B cell (primary cell): ENCODE measurements at regions not wholly inside any gene's neighbourhood (a gene's known extent, or its start where the extent isn't known, plus 50 kb on each side); places are given as distances from the start of the nearest gene placed in this dataset.

Source experiments
- ATAC-seq: fragments of 200-7000 bp; cut with Tn5 transposase; one replicate; pipeline ENCODE4 v1.10.0; 2021; ENCODE audit warnings: low read depth, mild to moderate bottlenecking, moderate number of reproducible peaks, moderate library complexity
- CTCF ChIA-PET: fragments of 350-600 bp; sonication (Branson Sonifier 250); formaldehyde crosslinking; loops from one replicate; lab custom pipeline; 2021; ENCODE audit warnings: antibody characterized with exemption, inconsistent platforms; lab: Charles Lee
- POLR2A ChIA-PET: fragments of 350-600 bp; sonication (Branson Sonifier 250); formaldehyde crosslinking; loops from one replicate; lab custom pipeline; 2021; ENCODE audit warnings: antibody characterized with exemption; lab: Charles Lee
- DNase-seq: peaks from one replicate; pipeline ENCODE4 v3.0.0; 2013
- H2AFZ ChIP-seq: 2 replicates; pipeline ENCODE4 v1.6.1; 2012; ENCODE audit warnings: mild to moderate bottlenecking, low read depth, low read length; ENCODE audit not compliant: insufficient read depth, poor library complexity, severe bottlenecking
- H3K27ac ChIP-seq, 2 donors: 1 replicate in 1 of 2; 2 replicates in 1 of 2; pipeline ENCODE4 v1.5.1; 2012 to 2013; ENCODE audit warnings: low read length in 2 of 2, mild to moderate bottlenecking in 2 of 2, moderate library complexity in 1 of 2
- H3K27me3 ChIP-seq, 4 experiments: fragments of 200-600 bp in 1 of 4; sonication (generic) in 1 of 4; replicated peaks in 1 of 4; 1 replicate in 2 of 4; 2 replicates in 2 of 4; pipeline versions ENCODE4 v1.6.1 to v1.7.0; 2013 to 2016; ENCODE audit warnings: low read length in 3 of 4, mild to moderate bottlenecking in 2 of 4, mixed read lengths in 1 of 4, moderate library complexity in 1 of 4; ENCODE audit not compliant: insufficient read depth in 4 of 4, control insufficient read depth in 3 of 4; ENCODE audit errors: control extremely low read depth in 1 of 4
- H3K36me3 ChIP-seq, 2 experiments: replicated peaks in 1 of 2; 1 replicate in 1 of 2; 2 replicates in 1 of 2; pipeline versions ENCODE4 v1.6.1 to v1.7.1; 2013; ENCODE audit warnings: low read length in 1 of 2; ENCODE audit not compliant: insufficient read depth in 2 of 2, control insufficient read depth in 1 of 2; ENCODE audit errors: control extremely low read depth in 1 of 2, extremely low read depth in 1 of 2
- H3K4me1 ChIP-seq, 2 donors: fragments of 200-600 bp in 1 of 2; sonication (generic) in 1 of 2; 1 replicate in 1 of 2; 2 replicates in 1 of 2; pipeline versions ENCODE4 v1.5.1 to v1.6.1; 2013 to 2017; ENCODE audit warnings: low read length in 2 of 2; ENCODE audit not compliant: control insufficient read depth in 2 of 2, insufficient read depth in 2 of 2
- H3K4me2 ChIP-seq: replicated peaks from 2 replicates; pipeline ENCODE3; 2012; ENCODE audit warnings: mild to moderate bottlenecking, low read depth, low read length; ENCODE audit not compliant: poor library complexity, severe bottlenecking
- H3K4me3 ChIP-seq, 5 experiments: fragments of 200-600 bp in 1 of 5; sonication (generic) in 1 of 5; 1 replicate in 3 of 5; 2 replicates in 2 of 5; pipeline versions ENCODE4 v1.5.1 to v1.7.0; 2011 to 2016; ENCODE audit warnings: low read length in 4 of 5, mild to moderate bottlenecking in 4 of 5, low read depth in 2 of 5, control low read depth in 1 of 5, moderate library complexity in 1 of 5; ENCODE audit not compliant: insufficient read depth in 1 of 5; ENCODE audit errors: control extremely low read depth in 1 of 5, extremely low read depth in 1 of 5
- H3K79me2 ChIP-seq: fragments of 200-600 bp; sonication (generic); one replicate; pipeline ENCODE4 v1.6.0; 2016; ENCODE audit warnings: low read length; ENCODE audit not compliant: control insufficient read depth, insufficient read depth
- H3K9ac ChIP-seq: fragments of 200-600 bp; sonication (generic); 2 replicates; pipeline ENCODE4 v1.6.1; 2017; ENCODE audit warnings: mild to moderate bottlenecking, low read length, moderate library complexity
- H3K9me3 ChIP-seq, 3 donors: one replicate each; pipeline versions ENCODE4 v1.6.1 to v1.7.1; 2013; ENCODE audit warnings: low read length in 2 of 3; ENCODE audit not compliant: control insufficient read depth in 2 of 3, insufficient read depth in 1 of 3; ENCODE audit errors: control extremely low read depth in 1 of 3
- H4K20me1 ChIP-seq: 2 replicates; pipeline ENCODE4 v1.6.0; 2012; ENCODE audit warnings: mild to moderate bottlenecking, low read length; ENCODE audit not compliant: insufficient read depth, control insufficient read depth, poor library complexity, severe bottlenecking
- H3K27ac Mint-ChIP-seq: one replicate; pipeline ENCODE4 v1.8.0; 2021; ENCODE audit warnings: mixed read lengths
- H3K27me3 Mint-ChIP-seq: one replicate; pipeline ENCODE4 v1.8.0; 2021; ENCODE audit warnings: mixed read lengths
- H3K4me1 Mint-ChIP-seq: one replicate; pipeline ENCODE4 v1.8.0; 2021; ENCODE audit warnings: mixed read lengths
- H3K4me3 Mint-ChIP-seq: one replicate; pipeline ENCODE4 v1.8.0; 2021; ENCODE audit warnings: mixed read lengths
- H3K9me3 Mint-ChIP-seq: one replicate; pipeline ENCODE4 v1.8.0; 2022; ENCODE audit warnings: mixed read lengths; ENCODE audit not compliant: insufficient read depth
- EZH2 ChIP-seq: IDR thresholded peaks from 2 replicates; pipeline ENCODE4 v1.6.1; 2012; ENCODE audit warnings: borderline replicate concordance, low read depth, mild to moderate bottlenecking, moderate library complexity, low read length; ENCODE audit not compliant: insufficient read depth, poor library complexity, severe bottlenecking
- WGBS: methylation state at CpG from one replicate; pipeline ENCODE4 v1.1.5; 2013; ENCODE audit warnings: missing lambda C conversion rate; ENCODE audit not compliant: insufficient coverage; 5-methylcytosine and 5-hydroxymethylcytosine counted together
- intact Hi-C: fragments of 100-400 bp; cut with micrococcal nuclease; formaldehyde crosslinking; loops from one replicate; pipeline ENCODE4 v1.10.0; 2022
- TF ChIP-seq, protein P1 (sequence below): fragments of 200-600 bp; IDR thresholded peaks from one replicate; pipeline ENCODE4 v1.8.0; 2022; ENCODE audit warnings: antibody characterized with exemption, mild to moderate bottlenecking

DNA sequence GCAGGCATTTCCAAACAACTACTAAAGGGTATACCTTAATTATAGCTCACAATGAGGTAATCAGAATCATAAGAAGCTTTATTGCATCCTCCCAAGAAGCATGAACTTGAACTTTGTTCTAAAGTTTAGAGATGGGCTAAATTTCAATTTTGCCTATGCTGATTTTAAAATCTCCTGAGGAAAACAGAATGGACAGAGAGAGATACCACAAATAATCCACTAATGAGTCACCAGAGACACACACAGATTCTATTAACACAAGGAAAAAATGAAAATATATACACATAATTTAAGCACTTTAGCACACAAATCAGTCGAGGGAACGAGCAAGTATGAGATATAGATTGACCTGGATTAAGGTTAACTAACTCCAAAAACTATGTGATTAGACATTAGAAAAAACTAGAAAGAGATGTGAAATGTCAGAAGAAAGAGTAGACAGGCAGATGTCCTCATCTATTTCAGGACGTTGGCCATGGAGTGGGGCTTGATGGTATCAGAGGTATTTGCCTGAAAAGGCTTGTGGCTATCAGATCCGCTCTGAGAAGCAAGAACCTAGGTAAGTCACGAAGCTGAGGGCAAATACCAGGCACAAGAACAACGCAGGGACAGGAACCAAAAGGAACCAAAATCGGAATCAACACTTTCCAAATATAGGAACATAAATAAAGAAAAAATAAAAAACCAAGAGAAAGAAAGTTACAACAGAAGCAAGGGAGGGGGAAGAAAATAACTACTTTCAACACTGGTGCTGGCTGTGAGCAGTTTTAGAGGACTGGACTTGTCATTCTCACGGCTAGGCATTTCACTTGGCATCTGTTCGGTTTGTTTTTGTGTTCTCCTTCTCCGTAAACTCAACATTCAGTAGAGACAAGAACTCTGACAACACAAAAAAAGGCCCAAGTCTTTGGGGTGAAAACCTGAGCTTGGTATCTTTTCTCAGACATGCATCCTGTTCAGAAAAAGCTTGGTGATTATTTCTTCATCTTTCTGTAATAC is 294.6 kb upstream of the PUM3 start:
- H3K9me3 ChIP-seq, result peaks cover 0 to 3% (median 0%) of the 10 kb centered on the region in 3 donors
- H3K4me3 Mint-ChIP-seq, result no peak overlapping the region
- no peaks in the 10 kb centered on the region for H3K4me1 Mint-ChIP-seq
- H3K79me2 ChIP-seq, result no peaks in the 10 kb centered on the region
- 88% methylated on average over 4 of the region's 10 CpGs for WGBS
- H3K4me2 ChIP-seq, result no peak overlapping the region
- no peak for TF ChIP-seq EZH2
- TF ChIP-seq, protein P1, sequence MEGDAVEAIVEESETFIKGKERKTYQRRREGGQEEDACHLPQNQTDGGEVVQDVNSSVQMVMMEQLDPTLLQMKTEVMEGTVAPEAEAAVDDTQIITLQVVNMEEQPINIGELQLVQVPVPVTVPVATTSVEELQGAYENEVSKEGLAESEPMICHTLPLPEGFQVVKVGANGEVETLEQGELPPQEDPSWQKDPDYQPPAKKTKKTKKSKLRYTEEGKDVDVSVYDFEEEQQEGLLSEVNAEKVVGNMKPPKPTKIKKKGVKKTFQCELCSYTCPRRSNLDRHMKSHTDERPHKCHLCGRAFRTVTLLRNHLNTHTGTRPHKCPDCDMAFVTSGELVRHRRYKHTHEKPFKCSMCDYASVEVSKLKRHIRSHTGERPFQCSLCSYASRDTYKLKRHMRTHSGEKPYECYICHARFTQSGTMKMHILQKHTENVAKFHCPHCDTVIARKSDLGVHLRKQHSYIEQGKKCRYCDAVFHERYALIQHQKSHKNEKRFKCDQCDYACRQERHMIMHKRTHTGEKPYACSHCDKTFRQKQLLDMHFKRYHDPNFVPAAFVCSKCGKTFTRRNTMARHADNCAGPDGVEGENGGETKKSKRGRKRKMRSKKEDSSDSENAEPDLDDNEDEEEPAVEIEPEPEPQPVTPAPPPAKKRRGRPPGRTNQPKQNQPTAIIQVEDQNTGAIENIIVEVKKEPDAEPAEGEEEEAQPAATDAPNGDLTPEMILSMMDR, result no peak
- no peak overlapping the region for H3K9ac ChIP-seq
- no peaks in the 10 kb centered on the region for H4K20me1 ChIP-seq
- ChIA-PET CTCF (no interaction called here), POLR2A (no interaction called here)
- H3K27me3 ChIP-seq, result no peaks in the 10 kb centered on the region
- intact Hi-C loops, result no loop called here
- no peak overlapping the region for H3K4me3 ChIP-seq
- peaks cover 4% of the 10 kb centered on the region for H3K9me3 Mint-ChIP-seq
- DNase-seq (no peak), ATAC-seq (no peak)
- H3K27me3 Mint-ChIP-seq, result peaks cover 15% of the 10 kb centered on the region
- no peaks in the 10 kb centered on the region for H3K4me1 ChIP-seq
- H3K27ac Mint-ChIP-seq, result no peak overlapping the region
- no peaks in the 10 kb centered on the region for H3K36me3 ChIP-seq
- H3K27ac ChIP-seq, result no peak overlapping the region
- H2AFZ ChIP-seq, result no peak overlapping the region

DNA sequence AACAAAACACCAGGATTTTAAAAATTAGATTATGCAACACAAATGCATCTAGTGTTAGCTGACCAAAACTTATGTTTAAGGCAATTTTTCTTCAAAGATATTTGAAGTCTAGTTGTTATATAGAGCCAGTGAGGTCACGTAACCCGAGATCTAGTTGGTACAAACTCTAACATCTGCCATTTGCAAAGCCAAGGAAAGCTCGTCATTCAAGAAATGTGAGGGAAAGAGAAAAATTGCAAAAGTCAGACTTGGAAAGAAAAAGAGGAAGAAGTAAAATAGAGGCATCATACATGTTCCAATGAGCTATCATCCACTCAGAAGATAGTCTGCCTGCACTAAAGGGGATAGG is 293.4 kb upstream of the PUM3 start:
- Histone ChIP-seq H3K27me3 (no peaks in the 10 kb centered on the region), H3K4me1 (no peaks in the 10 kb centered on the region), H3K79me2 (no peaks in the 10 kb centered on the region), H3K36me3 (no peaks in the 10 kb centered on the region), H4K20me1 (no peaks in the 10 kb centered on the region), H3K27ac (no peak overlapping the region), H2AFZ (no peak overlapping the region), H3K9me3 (peaks cover 0 to 3% (median 0%) of the 10 kb centered on the region in 3 donors), H3K4me3 (no peak overlapping the region), H3K9ac (no peak overlapping the region), H3K4me2 (no peak overlapping the region)
- no peak for DNase-seq
- Mint-ChIP-seq H3K27me3 (peaks cover 15% of the 10 kb centered on the region), H3K4me3 (no peak overlapping the region), H3K9me3 (peaks cover 2% of the 10 kb centered on the region), H3K27ac (no peak overlapping the region), H3K4me1 (no peaks in the 10 kb centered on the region)
- intact Hi-C loops, result no loop called here
- ChIA-PET POLR2A (no interaction called here), CTCF (no interaction called here)
- no CpG with 5 or more reads among the region's 3 CpGs for WGBS
- TF ChIP-seq, protein P1, result no peak
- no peak for TF ChIP-seq EZH2
- ATAC-seq, result no peak
